GM13976 (cell line): ENCODE measurements at regions not wholly inside any gene's neighbourhood (a gene's known extent, or its start where the extent isn't known, plus 50 kb on each side); places are given as distances from the start of the nearest gene placed in this dataset.

ENCODE experiments used
- DNase-seq: peaks from one replicate; pipeline ENCODE4 v3.0.0; 2012; ENCODE audit warnings: low spot score
- CTCF ChIP-seq: IDR thresholded peaks from 2 replicates; pipeline ENCODE4 v1.5.1; 2012; ENCODE audit warnings: borderline replicate concordance, mild to moderate bottlenecking; ENCODE audit not compliant: insufficient read depth; ENCODE audit errors: extremely low read depth, missing control alignments, control extremely low read depth
- in situ Hi-C: fragments of 300-500 bp; cut with MboI; formaldehyde crosslinking; loops from one replicate; pipeline ENCODE4 v1.12.0; 2022; ENCODE audit warnings: low sequenced_read_pairs, mixed read lengths, inconsistent platforms; ENCODE audit not compliant: unreplicated experiment

- no peak for DNase-seq
- in situ Hi-C loops, result no loop called here
- TF ChIP-seq CTCF, result no peak
Measured at GRCh38 chr4:153045111-153045982, 109.2 kb downstream of the FHDC1 start.

- in situ Hi-C loops, result no loop called here
- no peak for TF ChIP-seq CTCF
- no peak for DNase-seq
Measured at GRCh38 chr4:153058671-153059060, 122.5 kb downstream of the FHDC1 start.

GRCh38 chr4:153060196-153060595, 124.1 kb downstream of the FHDC1 start:
- no peak for DNase-seq
- no peak for TF ChIP-seq CTCF
- in situ Hi-C loops, result no loop called here

- in situ Hi-C loops, result no loop called here
Measured at GRCh38 chr4:153061971-153062370, 125.8 kb downstream of the FHDC1 start.

GRCh38 chr4:153062652-153063168, 126.6 kb downstream of the FHDC1 start:
- no peak for DNase-seq
- in situ Hi-C loops, result no loop called here
- no peak for TF ChIP-seq CTCF

More at GRCh38 chr4:153061971-153062370, 125.8 kb downstream of the FHDC1 start:
- DNase-seq, result no peak
- TF ChIP-seq CTCF, result no peak

GRCh38 chr4:153063490-153063889, 127.4 kb downstream of the FHDC1 start:
- in situ Hi-C loops, result no loop called here
- no peak for DNase-seq
- no peak for TF ChIP-seq CTCF
